Activated CD4-positive, alpha-beta T cell treated with anti-CD3 and anti-CD28 coated beads for 36 hours (primary cell): ENCODE measurements at regions not wholly inside any gene's neighbourhood (a gene's known extent, or its start where the extent isn't known, plus 50 kb on each side); places are given as distances from the start of the nearest gene placed in this dataset.

Experiments used
- ATAC-seq: fragments of 200-7000 bp; cut with Tn5 transposase; one replicate; pipeline ENCODE4 v1.10.0; 2021; ENCODE audit warnings: mild to moderate bottlenecking, moderate library complexity
- CTCF ChIA-PET: fragments of 350-600 bp; sonication (Branson Sonifier 250); formaldehyde crosslinking; loops from one replicate; lab custom pipeline; 2021; ENCODE audit warnings: antibody characterized with exemption; lab: Charles Lee
- POLR2A ChIA-PET: fragments of 350-600 bp; sonication (Branson Sonifier 250); formaldehyde crosslinking; loops from one replicate; lab custom pipeline; 2021; ENCODE audit warnings: antibody characterized with exemption, inconsistent platforms; lab: Charles Lee
- DNase-seq: peaks from one replicate; pipeline ENCODE4 v3.0.0-alpha.2; 2020
- H3K27ac Mint-ChIP-seq: one replicate; pipeline ENCODE4 v1.8.0; 2021; ENCODE audit warnings: mixed read lengths
- H3K27me3 Mint-ChIP-seq: one replicate; pipeline ENCODE4 v1.8.0; 2021; ENCODE audit warnings: mixed read lengths
- H3K36me3 Mint-ChIP-seq: one replicate; pipeline ENCODE4 v1.8.0; 2021; ENCODE audit warnings: low read depth, mixed read lengths
- H3K4me1 Mint-ChIP-seq: one replicate; pipeline ENCODE4 v1.8.0; 2021; ENCODE audit warnings: mixed read lengths
- H3K4me3 Mint-ChIP-seq: one replicate; pipeline ENCODE4 v1.8.0; 2021; ENCODE audit warnings: mild to moderate bottlenecking, moderate library complexity, mixed read lengths
- H3K9me3 Mint-ChIP-seq: one replicate; pipeline ENCODE4 v1.8.0; 2021; ENCODE audit warnings: low read depth, mixed read lengths
- intact Hi-C, 2 experiments: fragments of 100-400 bp; cut with DNase I in 1 of 2; cut with micrococcal nuclease in 1 of 2; formaldehyde crosslinking; loops; one replicate each; pipeline versions ENCODE4 v1.14.2 to v1.15.1; 2022 to 2024; cut with DNase I, micrococcal nuclease

DNA sequence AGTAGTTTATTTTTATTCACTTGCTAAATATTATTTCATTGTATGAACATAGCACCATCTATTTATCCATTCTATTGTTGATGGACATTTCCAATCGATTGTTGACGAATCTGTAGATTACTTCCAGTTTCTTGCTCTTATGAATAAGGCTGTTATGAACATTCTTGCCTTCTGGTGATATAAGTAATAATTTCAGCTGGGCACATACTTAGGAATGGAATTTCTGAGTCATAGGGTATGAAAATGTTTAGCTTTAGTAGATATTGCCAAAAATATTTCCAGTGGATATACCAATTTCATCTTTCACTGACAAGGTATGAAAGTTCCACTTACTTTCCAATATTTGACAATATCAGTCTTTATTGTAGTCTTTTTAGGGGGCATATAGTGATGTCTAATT is 468.5 kb downstream of the ETNK1 start:
- ChIA-PET CTCF (no interaction called here), POLR2A (no interaction called here)
- intact Hi-C loops: no loop called here
- Mint-ChIP-seq H3K4me1 (no peaks in the 10 kb centered on the region), H3K27ac (no peak overlapping the region), H3K9me3 (peaks cover 4% of the 10 kb centered on the region), H3K4me3 (no peak overlapping the region), H3K36me3 (no peaks in the 10 kb centered on the region), H3K27me3 (no peaks in the 10 kb centered on the region)
- no peak for DNase-seq
- ATAC-seq: no peak

- DNase-seq: no peak
- ATAC-seq: no peak
- intact Hi-C loops: no loop called here
- Mint-ChIP-seq H3K27me3 (no peaks in the 10 kb centered on the region), H3K4me3 (no peak overlapping the region), H3K9me3 (peaks cover 4% of the 10 kb centered on the region), H3K27ac (no peak overlapping the region), H3K36me3 (no peaks in the 10 kb centered on the region), H3K4me1 (no peaks in the 10 kb centered on the region)
- ChIA-PET CTCF (no interaction called here), POLR2A (no interaction called here)
Measured at GRCh38 chr12:23096321-23096720, 471.4 kb downstream of the ETNK1 start.

DNA sequence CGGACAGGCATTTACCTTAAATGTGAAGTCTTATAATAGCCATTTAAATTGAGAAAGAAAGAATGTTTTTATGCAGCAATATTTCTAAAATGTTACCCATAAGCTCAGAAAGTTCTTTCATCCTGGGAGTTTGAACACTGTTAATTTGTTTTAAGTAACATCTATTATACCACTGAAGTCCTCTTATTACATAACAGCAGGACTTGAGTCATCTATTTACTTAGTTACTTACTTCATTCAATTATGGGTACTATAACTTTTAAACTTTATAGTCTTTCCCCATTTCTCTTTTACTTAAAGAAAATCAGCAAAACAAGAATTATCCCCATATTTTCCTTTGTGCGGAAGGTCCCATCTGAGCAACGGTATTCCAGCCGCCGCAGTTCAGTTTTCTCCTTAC is 473.1 kb downstream of the ETNK1 start:
- H3K9me3 Mint-ChIP-seq: no peaks in the 10 kb centered on the region
- H3K4me3 Mint-ChIP-seq: no peak overlapping the region
- H3K27me3 Mint-ChIP-seq: no peaks in the 10 kb centered on the region
- H3K27ac Mint-ChIP-seq: no peak overlapping the region
- ATAC-seq: no peak
- CTCF ChIA-PET: no interaction called here
- H3K4me1 Mint-ChIP-seq: no peaks in the 10 kb centered on the region
- H3K36me3 Mint-ChIP-seq: no peaks in the 10 kb centered on the region
- POLR2A ChIA-PET: no interaction called here
- no peak for DNase-seq
- intact Hi-C loops: no loop called here

GRCh38 chr12:23098517-23098916 is 473.5 kb downstream of the ETNK1 start:
- CTCF ChIA-PET: no interaction called here
- Mint-ChIP-seq H3K27me3 (no peaks in the 10 kb centered on the region), H3K36me3 (no peaks in the 10 kb centered on the region), H3K4me3 (no peak overlapping the region), H3K4me1 (no peaks in the 10 kb centered on the region), H3K27ac (no peak overlapping the region), H3K9me3 (no peaks in the 10 kb centered on the region)
- no peak for DNase-seq
- ATAC-seq: no peak
- POLR2A ChIA-PET: no interaction called here
- intact Hi-C loops: no loop called here

DNA sequence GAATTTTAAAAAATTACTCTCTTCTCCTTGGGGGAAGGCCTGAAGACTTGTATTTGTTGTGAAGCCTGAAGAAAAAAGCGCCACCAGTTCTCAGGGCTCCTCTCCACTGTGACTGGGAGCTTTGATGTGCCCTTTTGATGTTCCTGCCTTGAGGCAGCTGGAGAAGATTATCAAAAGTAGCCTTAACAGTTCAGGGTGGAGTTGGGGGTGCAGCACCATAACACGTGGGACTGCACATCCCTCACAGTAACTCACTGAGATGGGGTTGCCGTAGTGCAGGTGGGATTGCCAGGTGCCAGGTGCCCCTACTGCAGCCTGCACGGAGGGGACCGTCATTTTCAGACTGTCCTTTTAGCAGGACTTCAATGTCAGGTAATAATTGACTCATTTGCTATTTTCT is 474.1 kb downstream of the ETNK1 start:
- Mint-ChIP-seq H3K27me3 (no peaks in the 10 kb centered on the region), H3K4me1 (no peaks in the 10 kb centered on the region), H3K27ac (no peak overlapping the region), H3K36me3 (no peaks in the 10 kb centered on the region), H3K4me3 (no peak overlapping the region), H3K9me3 (no peaks in the 10 kb centered on the region)
- ChIA-PET POLR2A (no interaction called here), CTCF (no interaction called here)
- intact Hi-C loops: no loop called here
- DNase-seq (no peak), ATAC-seq (no peak)

- H3K9me3 Mint-ChIP-seq: no peaks in the 10 kb centered on the region
- ATAC-seq (no peak), DNase-seq (no peak)
- no peaks in the 10 kb centered on the region for H3K4me1 Mint-ChIP-seq
- H3K27ac Mint-ChIP-seq: no peak overlapping the region
- CTCF ChIA-PET: no interaction called here
- intact Hi-C loops: no loop called here
- H3K36me3 Mint-ChIP-seq: no peaks in the 10 kb centered on the region
- POLR2A ChIA-PET: no interaction called here
- H3K27me3 Mint-ChIP-seq: no peaks in the 10 kb centered on the region
- no peak overlapping the region for H3K4me3 Mint-ChIP-seq
Measured at GRCh38 chr12:23099604-23100003, 474.6 kb downstream of the ETNK1 start.

DNA sequence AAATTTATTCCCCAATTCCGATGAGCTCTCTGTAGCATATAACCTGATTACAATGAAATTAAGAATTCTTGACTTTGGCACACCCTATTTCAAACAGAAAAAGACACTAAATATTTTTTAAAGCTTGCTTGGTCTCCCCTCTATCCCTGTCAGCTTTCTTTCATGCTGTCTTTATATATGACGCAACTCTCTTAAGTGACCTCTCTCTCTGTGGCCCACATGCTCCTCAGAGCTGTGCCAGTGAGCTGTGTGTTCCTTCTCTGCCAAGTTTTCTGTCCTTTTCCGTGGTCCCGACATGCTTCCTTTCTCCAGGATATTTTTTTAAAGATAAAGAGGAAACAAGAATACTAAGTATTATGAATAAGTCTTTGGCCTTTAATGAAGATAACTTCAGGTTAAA is 484.0 kb downstream of the ETNK1 start:
- H3K27me3 Mint-ChIP-seq: no peaks in the 10 kb centered on the region
- no peak overlapping the region for H3K27ac Mint-ChIP-seq
- ATAC-seq (no peak), DNase-seq (no peak)
- H3K36me3 Mint-ChIP-seq: no peaks in the 10 kb centered on the region
- H3K9me3 Mint-ChIP-seq: no peaks in the 10 kb centered on the region
- ChIA-PET POLR2A (no interaction called here), CTCF (no interaction called here)
- H3K4me3 Mint-ChIP-seq: no peak overlapping the region
- intact Hi-C loops: no loop called here
- no peaks in the 10 kb centered on the region for H3K4me1 Mint-ChIP-seq

- H3K4me3 Mint-ChIP-seq: no peak overlapping the region
- POLR2A ChIA-PET: no interaction called here
- intact Hi-C loops: no loop called here
- CTCF ChIA-PET: no interaction called here
- no peaks in the 10 kb centered on the region for H3K9me3 Mint-ChIP-seq
- no peaks in the 10 kb centered on the region for H3K27me3 Mint-ChIP-seq
- H3K36me3 Mint-ChIP-seq: no peaks in the 10 kb centered on the region
- ATAC-seq (no peak), DNase-seq (no peak)
- no peak overlapping the region for H3K27ac Mint-ChIP-seq
- no peaks in the 10 kb centered on the region for H3K4me1 Mint-ChIP-seq
Measured at GRCh38 chr12:23113781-23114180, 488.8 kb downstream of the ETNK1 start.

DNA sequence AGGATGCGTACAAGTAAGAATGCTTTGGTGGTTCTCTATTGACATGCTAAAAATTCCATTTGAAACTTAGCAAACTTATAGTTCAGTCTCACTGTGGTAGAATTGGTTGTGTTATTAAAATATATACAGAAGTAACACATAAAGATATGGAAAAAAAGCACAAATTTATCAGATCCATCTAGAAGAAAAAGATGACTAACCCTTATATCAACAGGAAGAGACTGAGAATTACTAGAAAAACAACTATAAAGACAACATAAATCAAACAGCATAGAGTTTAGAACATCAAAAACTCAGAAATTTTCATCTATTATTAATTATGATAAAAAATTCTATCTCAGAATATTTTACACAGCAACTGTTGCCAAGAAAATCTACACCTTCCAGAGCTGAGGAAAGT is 491.0 kb downstream of the ETNK1 start:
- intact Hi-C loops: no loop called here
- Mint-ChIP-seq H3K4me3 (no peak overlapping the region), H3K27me3 (no peaks in the 10 kb centered on the region), H3K4me1 (no peaks in the 10 kb centered on the region), H3K9me3 (no peaks in the 10 kb centered on the region), H3K27ac (no peak overlapping the region), H3K36me3 (no peaks in the 10 kb centered on the region)
- ChIA-PET CTCF (no interaction called here), POLR2A (no interaction called here)
- no peak for DNase-seq
- no peak for ATAC-seq

GRCh38 chr12:23126794-23127193 is 501.8 kb downstream of the ETNK1 start:
- ChIA-PET CTCF (no interaction called here), POLR2A (no interaction called here)
- Mint-ChIP-seq H3K9me3 (no peaks in the 10 kb centered on the region), H3K36me3 (no peaks in the 10 kb centered on the region), H3K4me3 (no peak overlapping the region), H3K27ac (no peak overlapping the region), H3K4me1 (no peaks in the 10 kb centered on the region), H3K27me3 (no peaks in the 10 kb centered on the region)
- ATAC-seq (no peak), DNase-seq (no peak)
- intact Hi-C loops: no loop called here

- no peaks in the 10 kb centered on the region for H3K36me3 Mint-ChIP-seq
Measured at GRCh38 chr12:23127701-23128100, 502.7 kb downstream of the ETNK1 start.

DNA sequence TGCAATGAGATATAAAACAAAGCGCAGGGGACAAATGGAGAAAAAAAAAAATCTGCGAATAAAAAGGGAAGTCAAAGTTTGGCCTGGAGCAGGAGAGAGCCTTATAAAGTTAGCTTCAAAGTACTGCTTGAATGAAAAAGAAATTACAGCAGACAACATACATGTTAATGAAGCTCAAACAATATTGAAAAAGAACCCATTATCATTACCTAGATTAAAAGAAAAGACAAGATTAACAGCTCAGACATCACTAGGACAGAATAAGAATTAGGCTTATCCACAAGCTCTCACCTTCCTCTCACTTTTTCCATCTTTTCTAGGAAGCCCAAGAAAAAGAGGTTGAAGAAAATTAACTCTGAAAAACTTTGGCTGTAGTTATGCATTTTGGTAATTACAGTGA is 503.5 kb downstream of the ETNK1 start:
- CTCF ChIA-PET: no interaction called here
- intact Hi-C loops: no loop called here

More at GRCh38 chr12:23127701-23128100, 502.7 kb downstream of the ETNK1 start:
- Mint-ChIP-seq H3K9me3 (no peaks in the 10 kb centered on the region), H3K4me1 (no peaks in the 10 kb centered on the region), H3K27ac (no peak overlapping the region), H3K4me3 (no peak overlapping the region), H3K27me3 (no peaks in the 10 kb centered on the region)
- intact Hi-C loops: no loop called here
- CTCF ChIA-PET: no interaction called here
- ATAC-seq: no peak
- POLR2A ChIA-PET: no interaction called here
- DNase-seq: no peak

GRCh38 chr12:23132357-23132756 is 507.4 kb downstream of the ETNK1 start:
- Mint-ChIP-seq H3K4me1 (no peaks in the 10 kb centered on the region), H3K27ac (no peak overlapping the region), H3K4me3 (no peak overlapping the region), H3K9me3 (no peaks in the 10 kb centered on the region), H3K27me3 (no peaks in the 10 kb centered on the region), H3K36me3 (no peaks in the 10 kb centered on the region)
- no peak for DNase-seq
- no peak for ATAC-seq
- POLR2A ChIA-PET: no interaction called here
- CTCF ChIA-PET: no interaction called here
- intact Hi-C loops: no loop called here

More for the DNA sequence above, 503.5 kb downstream of the ETNK1 start:
- no peaks in the 10 kb centered on the region for H3K9me3 Mint-ChIP-seq
- no peak overlapping the region for H3K27ac Mint-ChIP-seq
- no peak overlapping the region for H3K4me3 Mint-ChIP-seq
- ATAC-seq (no peak), DNase-seq (no peak)
- H3K4me1 Mint-ChIP-seq: no peaks in the 10 kb centered on the region
- POLR2A ChIA-PET: no interaction called here
- no peaks in the 10 kb centered on the region for H3K27me3 Mint-ChIP-seq
- H3K36me3 Mint-ChIP-seq: no peaks in the 10 kb centered on the region
